Activated B cell treated with CpG ODN at 0.5 μM for 24 hours (primary cell): ENCODE measurements at regions not wholly inside any gene's neighbourhood (a gene's known extent, or its start where the extent isn't known, plus 50 kb on each side); places are given as distances from the start of the nearest gene placed in this dataset.

ENCODE experiments used
- ATAC-seq: fragments of 200-7000 bp; cut with Tn5 transposase; one replicate; pipeline ENCODE4 v1.10.0; 2021; ENCODE audit warnings: low read depth, mild to moderate bottlenecking, moderate library complexity
- CTCF ChIA-PET: fragments of 350-600 bp; sonication (Branson Sonifier 250); formaldehyde crosslinking; loops from one replicate; lab custom pipeline; 2021; ENCODE audit warnings: antibody characterized with exemption; lab: Charles Lee
- POLR2A ChIA-PET: fragments of 350-600 bp; sonication (Branson Sonifier 250); formaldehyde crosslinking; loops from one replicate; lab custom pipeline; 2021; ENCODE audit warnings: antibody characterized with exemption; lab: Charles Lee
- DNase-seq: peaks from one replicate; pipeline ENCODE4 v3.0.0; 2022
- H3K27ac Mint-ChIP-seq: one replicate; pipeline ENCODE4 v1.8.0; 2020; ENCODE audit warnings: mixed read lengths
- H3K27me3 Mint-ChIP-seq: one replicate; pipeline ENCODE4 v1.8.0; 2021; ENCODE audit warnings: mixed read lengths
- H3K36me3 Mint-ChIP-seq: one replicate; pipeline ENCODE4 v1.8.0; 2021; ENCODE audit warnings: low read depth, mixed read lengths
- H3K4me1 Mint-ChIP-seq: one replicate; pipeline ENCODE4 v1.8.0; 2021; ENCODE audit warnings: mixed read lengths
- H3K4me3 Mint-ChIP-seq: one replicate; pipeline ENCODE4 v1.8.0; 2020; ENCODE audit warnings: mild to moderate bottlenecking, mixed read lengths
- H3K9me3 Mint-ChIP-seq: one replicate; pipeline ENCODE4 v1.8.0; 2020; ENCODE audit warnings: mixed read lengths
- intact Hi-C: fragments of 100-400 bp; cut with micrococcal nuclease; formaldehyde crosslinking; loops from one replicate; pipeline ENCODE4 v1.15.1; 2024
- TF ChIP-seq, protein P1 (sequence below): fragments of 200-600 bp; IDR thresholded peaks from one replicate; pipeline ENCODE4 v1.8.0; 2022; ENCODE audit warnings: antibody characterized with exemption, mild to moderate bottlenecking

- Mint-ChIP-seq H3K4me1 (no peaks in the 10 kb centered on the region), H3K4me3 (no peak overlapping the region), H3K36me3 (no peaks in the 10 kb centered on the region), H3K27ac (no peak overlapping the region), H3K27me3 (no peaks in the 10 kb centered on the region), H3K9me3 (peaks cover 6% of the 10 kb centered on the region)
- DNase-seq (no peak), ATAC-seq (no peak)
- TF ChIP-seq, protein P1, sequence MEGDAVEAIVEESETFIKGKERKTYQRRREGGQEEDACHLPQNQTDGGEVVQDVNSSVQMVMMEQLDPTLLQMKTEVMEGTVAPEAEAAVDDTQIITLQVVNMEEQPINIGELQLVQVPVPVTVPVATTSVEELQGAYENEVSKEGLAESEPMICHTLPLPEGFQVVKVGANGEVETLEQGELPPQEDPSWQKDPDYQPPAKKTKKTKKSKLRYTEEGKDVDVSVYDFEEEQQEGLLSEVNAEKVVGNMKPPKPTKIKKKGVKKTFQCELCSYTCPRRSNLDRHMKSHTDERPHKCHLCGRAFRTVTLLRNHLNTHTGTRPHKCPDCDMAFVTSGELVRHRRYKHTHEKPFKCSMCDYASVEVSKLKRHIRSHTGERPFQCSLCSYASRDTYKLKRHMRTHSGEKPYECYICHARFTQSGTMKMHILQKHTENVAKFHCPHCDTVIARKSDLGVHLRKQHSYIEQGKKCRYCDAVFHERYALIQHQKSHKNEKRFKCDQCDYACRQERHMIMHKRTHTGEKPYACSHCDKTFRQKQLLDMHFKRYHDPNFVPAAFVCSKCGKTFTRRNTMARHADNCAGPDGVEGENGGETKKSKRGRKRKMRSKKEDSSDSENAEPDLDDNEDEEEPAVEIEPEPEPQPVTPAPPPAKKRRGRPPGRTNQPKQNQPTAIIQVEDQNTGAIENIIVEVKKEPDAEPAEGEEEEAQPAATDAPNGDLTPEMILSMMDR: no peak
- CTCF ChIA-PET: no interaction called here
- POLR2A ChIA-PET: no interaction called here
- intact Hi-C loops: no loop called here
These were observed 325.6 kb upstream of the USP15 start for GRCh38 chr12:61934564-61934963.

GRCh38 chr12:61939977-61940376, 320.2 kb upstream of the USP15 start:
- CTCF ChIA-PET: no interaction called here
- Mint-ChIP-seq H3K4me1 (no peaks in the 10 kb centered on the region), H3K4me3 (no peak overlapping the region), H3K27me3 (no peaks in the 10 kb centered on the region), H3K27ac (no peak overlapping the region), H3K9me3 (peaks cover 6% of the 10 kb centered on the region), H3K36me3 (no peaks in the 10 kb centered on the region)
- DNase-seq: no peak
- TF ChIP-seq, protein P1: no peak
- POLR2A ChIA-PET: no interaction called here
- no peak for ATAC-seq
- intact Hi-C loops: no loop called here

DNA sequence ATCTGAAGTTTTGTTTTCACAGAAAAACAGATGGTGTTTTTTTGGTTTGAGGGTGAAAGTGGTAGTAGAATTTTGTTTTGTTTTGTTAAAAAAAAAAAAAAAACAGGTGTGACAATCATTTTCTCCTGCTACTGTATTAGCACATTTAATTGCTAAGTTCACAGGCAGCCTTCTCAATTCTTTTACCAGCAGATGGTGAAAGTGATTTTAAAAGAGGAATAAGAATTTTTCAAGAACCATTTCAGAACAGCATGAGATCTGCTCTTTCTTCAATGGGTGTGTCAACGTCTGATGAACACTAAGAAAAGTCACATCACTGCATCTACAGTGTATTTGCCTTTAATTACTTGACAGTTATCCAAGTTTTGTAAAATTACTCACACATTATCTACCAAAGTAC, 303.7 kb upstream of the USP15 start:
- ChIA-PET POLR2A (no interaction called here), CTCF (no interaction called here)
- TF ChIP-seq, protein P1: no peak
- H3K27ac Mint-ChIP-seq: no peak overlapping the region
- H3K4me3 Mint-ChIP-seq: no peak overlapping the region
- H3K9me3 Mint-ChIP-seq: no peaks in the 10 kb centered on the region
- no peaks in the 10 kb centered on the region for H3K36me3 Mint-ChIP-seq
- DNase-seq: no peak
- H3K4me1 Mint-ChIP-seq: no peaks in the 10 kb centered on the region
- intact Hi-C loops: no loop called here
- no peaks in the 10 kb centered on the region for H3K27me3 Mint-ChIP-seq
- ATAC-seq: no peak

DNA sequence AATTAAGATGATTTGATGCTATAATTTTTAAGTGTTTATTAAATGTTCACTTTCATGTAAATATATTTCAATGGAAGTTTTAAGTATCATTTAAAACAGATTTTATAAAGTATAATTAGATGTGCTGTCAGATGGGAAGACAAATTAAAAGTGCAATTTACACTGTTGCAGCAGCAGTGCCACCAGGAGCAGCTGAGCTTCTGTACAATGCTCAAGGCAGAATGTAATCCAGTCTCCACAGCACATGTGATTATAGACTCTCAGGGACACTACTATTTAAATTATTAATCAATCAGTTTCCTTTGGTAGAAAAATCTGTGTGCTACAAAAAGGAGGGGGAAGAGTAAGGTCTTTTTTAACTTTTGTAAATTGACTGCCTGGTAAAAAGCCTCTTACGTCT, 285.7 kb upstream of the USP15 start:
- intact Hi-C loops: no loop called here
- Mint-ChIP-seq H3K27ac (no peak overlapping the region), H3K9me3 (peaks cover 8% of the 10 kb centered on the region), H3K4me3 (no peak overlapping the region), H3K27me3 (no peaks in the 10 kb centered on the region), H3K4me1 (no peaks in the 10 kb centered on the region), H3K36me3 (no peaks in the 10 kb centered on the region)
- CTCF ChIA-PET: no interaction called here
- POLR2A ChIA-PET: no interaction called here
- DNase-seq: no peak
- no peak for ATAC-seq
- TF ChIP-seq, protein P1: no peak

- H3K4me1 Mint-ChIP-seq: no peaks in the 10 kb centered on the region
- H3K36me3 Mint-ChIP-seq: no peaks in the 10 kb centered on the region
- H3K27ac Mint-ChIP-seq: no peak overlapping the region
- CTCF ChIA-PET: no interaction called here
- ATAC-seq: no peak
- POLR2A ChIA-PET: no interaction called here
- H3K4me3 Mint-ChIP-seq: no peak overlapping the region
- H3K27me3 Mint-ChIP-seq: no peaks in the 10 kb centered on the region
- peaks cover 2% of the 10 kb centered on the region for H3K9me3 Mint-ChIP-seq
- DNase-seq: no peak
- TF ChIP-seq, protein P1: no peak
- intact Hi-C loops: no loop called here
These were observed 274.4 kb upstream of the USP15 start for GRCh38 chr12:61985830-61986229.
